ENCODE measurements at regions not wholly inside any gene's neighbourhood (a gene's known extent, or its start where the extent isn't known, plus 50 kb on each side); places are given as distances from the start of the nearest gene placed in this dataset.

GRCh38 chr4:111778543-111778942 lies 366.7 kb upstream of the FAM241A start:
- TF ChIP-seq CTCF (conservative IDR thresholded peaks at IDR 0.05; ENCODE audit: low read length) (no peak), EZH2phosphoT487 (IDR thresholded peaks at IDR 0.05; ENCODE audit: borderline replicate concordance, low read depth, low read length) (no peak)

Measured in OCI-LY7 (cell line).